SK-N-SH (cell line): ENCODE measurements at regions not wholly inside any gene's neighbourhood (a gene's known extent, or its start where the extent isn't known, plus 50 kb on each side); places are given as distances from the start of the nearest gene placed in this dataset.

ENCODE experiments used
- CTCF ChIA-PET: fragments of 300-600, 350-600 bp; formaldehyde crosslinking; extraction: SDS; loops from one replicate; lab custom pipeline; 2021; lab: Yijun Ruan, JAX
- POLR2A ChIA-PET: fragments of 350-600 bp; sonication (Branson Sonifier 250); formaldehyde crosslinking; extraction: SDS; loops from one replicate; lab custom pipeline; 2020; ENCODE audit warnings: antibody characterized with exemption, inconsistent platforms; lab: Yijun Ruan, JAX
- DNase-seq: peaks from one replicate; pipeline ENCODE4 v3.0.0; 2012
- H2AFZ ChIP-seq: fragments of 200-600 bp; sonication (generic); 2 replicates; pipeline ENCODE4 v1.8.1; 2016; ENCODE audit warnings: antibody characterized with exemption, mild to moderate bottlenecking, low read depth
- H3F3A ChIP-seq: fragments of 200-600 bp; sonication (generic); replicated peaks from 2 replicates; pipeline ENCODE3; 2016; ENCODE audit warnings: antibody characterized with exemption, mild to moderate bottlenecking; ENCODE audit not compliant: insufficient read depth
- H3K27ac ChIP-seq, 2 experiments: fragments of 200-500 bp in 1 of 2; fragments of 200-600 bp in 1 of 2; sonication (Bioruptor generic) in 1 of 2; sonication (generic), shearing (Covaris generic) in 1 of 2; 2 replicates each; pipeline versions ENCODE4 v1.5.1 to v1.6.1; 2014 to 2016; ENCODE audit warnings: low read depth in 2 of 2, inconsistent platforms in 1 of 2, low read length in 1 of 2, mild to moderate bottlenecking in 1 of 2, mixed read lengths in 1 of 2
- H3K27me3 ChIP-seq: fragments of 200-600 bp; sonication (generic), shearing (Covaris generic); 2 replicates; pipeline ENCODE4 v1.6.1; 2016; ENCODE audit warnings: mixed run types; ENCODE audit not compliant: insufficient read depth
- H3K36me3 ChIP-seq, 2 experiments: fragments of 200-500 bp in 1 of 2; fragments of 200-600 bp in 1 of 2; sonication (Bioruptor generic) in 1 of 2; sonication (generic) in 1 of 2; replicated peaks in 1 of 2; 2 replicates each; pipeline versions ENCODE3 to v1.5.1; 2014 to 2016; ENCODE audit warnings: low read length in 1 of 2, mild to moderate bottlenecking in 1 of 2; ENCODE audit not compliant: insufficient read depth in 2 of 2, control insufficient read depth in 1 of 2
- H3K4me1 ChIP-seq, 2 experiments: fragments of 200-500 bp in 1 of 2; fragments of 200-600 bp in 1 of 2; sonication (Bioruptor generic) in 1 of 2; sonication (generic), shearing (Covaris generic) in 1 of 2; 2 replicates each; pipeline versions ENCODE4 v1.5.1 to v1.6.1; 2014 to 2016; ENCODE audit warnings: low read depth in 1 of 2, low read length in 1 of 2, mixed run types in 1 of 2; ENCODE audit not compliant: insufficient read depth in 2 of 2, control insufficient read depth in 1 of 2
- H3K4me2 ChIP-seq: fragments of 200-600 bp; sonication (generic), shearing (Covaris generic); 2 replicates; pipeline ENCODE4 v1.6.1; 2017; ENCODE audit warnings: mixed run types
- H3K4me3 ChIP-seq, 2 experiments: fragments of 200-500 bp in 1 of 2; fragments of 200-600 bp in 1 of 2; sonication (Bioruptor generic) in 1 of 2; sonication (generic), shearing (Covaris generic) in 1 of 2; 2 replicates each; pipeline versions ENCODE4 v1.5.1 to v1.8.1; 2014 to 2016; ENCODE audit warnings: low read depth in 2 of 2, inconsistent platforms in 1 of 2, low read length in 1 of 2, mild to moderate bottlenecking in 1 of 2, mixed read lengths in 1 of 2, moderate library complexity in 1 of 2
- H3K79me2 ChIP-seq: fragments of 200-600 bp; sonication (generic); 2 replicates; pipeline ENCODE4 v1.8.1; 2017; ENCODE audit warnings: mild to moderate bottlenecking; ENCODE audit not compliant: insufficient read depth
- H3K9ac ChIP-seq: fragments of 200-600 bp; sonication (generic); 2 replicates; pipeline ENCODE4 v1.6.1; 2017; ENCODE audit warnings: mixed run types
- H3K9me2 ChIP-seq: fragments of 200-600 bp; sonication (generic); 2 replicates; pipeline ENCODE4 v1.6.1; 2017; ENCODE audit warnings: mixed run types
- H3K9me3 ChIP-seq: fragments of 200-600 bp; sonication (generic); 2 replicates; pipeline ENCODE4 v1.6.1; 2017; ENCODE audit warnings: mixed run types, mild to moderate bottlenecking, moderate library complexity
- H4K20me1 ChIP-seq: fragments of 200-600 bp; sonication (generic); 2 replicates; pipeline ENCODE4 v1.6.1; 2017; ENCODE audit warnings: mild to moderate bottlenecking, mixed run types; ENCODE audit not compliant: insufficient read depth
- EP300 ChIP-seq, 2 experiments: IDR thresholded peaks; 2 replicates each; pipeline versions ENCODE4 v1.4.0 to v1.6.1; 2012; ENCODE audit warnings: borderline replicate concordance in 1 of 2, low read depth in 1 of 2, low read length in 1 of 2
- FOXJ3 ChIP-seq: sonication (generic); formaldehyde crosslinking; IDR thresholded peaks from 2 replicates; pipeline ENCODE4 v1.5.1; 2020; ENCODE audit warnings: mild to moderate bottlenecking, missing genetic modification reagents
- FOXM1 ChIP-seq: IDR thresholded peaks from 2 replicates; pipeline ENCODE4 v1.4.0; 2012; ENCODE audit warnings: low read depth, mild to moderate bottlenecking
- JUND ChIP-seq: IDR thresholded peaks from 2 replicates; pipeline ENCODE4 v1.4.0; 2012
- NFIC ChIP-seq: IDR thresholded peaks from 2 replicates; pipeline ENCODE4 v1.4.0; 2012; ENCODE audit warnings: borderline replicate concordance
- TAF1 ChIP-seq: IDR thresholded peaks from 2 replicates; pipeline ENCODE4 v1.6.1; 2012; ENCODE audit warnings: low read depth, mild to moderate bottlenecking, low read length, moderate library complexity, borderline replicate concordance
- TEAD4 ChIP-seq: IDR thresholded peaks from 2 replicates; pipeline ENCODE4 v1.4.0; 2012; ENCODE audit warnings: mild to moderate bottlenecking, borderline replicate concordance; ENCODE audit not compliant: insufficient read depth
- WGBS: methylation state at CpG from one replicate; pipeline ENCODE4 v1.1.6; 2017; ENCODE audit warnings: low lambda C conversion rate; 5-methylcytosine and 5-hydroxymethylcytosine counted together
- TF ChIP-seq, protein P1 (sequence below): IDR thresholded peaks from 2 replicates; pipeline ENCODE4 v1.6.1; 2012; ENCODE audit warnings: mild to moderate bottlenecking, low read depth, low read length, moderate library complexity
- TF ChIP-seq, protein P2 (sequence below): fragments of 150-350 bp; IDR thresholded peaks from 2 replicates; pipeline ENCODE4 v1.6.1; 2017; ENCODE audit warnings: antibody characterized with exemption, low read length, low read depth, borderline replicate concordance
- TF ChIP-seq, protein P3 (sequence below): fragments of 200-600 bp; sonication (generic); IDR thresholded peaks from 2 replicates; pipeline ENCODE4 v1.6.1; 2017; ENCODE audit warnings: antibody characterized with exemption, mild to moderate bottlenecking, moderate library complexity
- TF ChIP-seq, protein P4 (sequence below): IDR thresholded peaks from 2 replicates; pipeline ENCODE4 v1.4.0; 2012; ENCODE audit warnings: low read depth, borderline replicate concordance

DNA sequence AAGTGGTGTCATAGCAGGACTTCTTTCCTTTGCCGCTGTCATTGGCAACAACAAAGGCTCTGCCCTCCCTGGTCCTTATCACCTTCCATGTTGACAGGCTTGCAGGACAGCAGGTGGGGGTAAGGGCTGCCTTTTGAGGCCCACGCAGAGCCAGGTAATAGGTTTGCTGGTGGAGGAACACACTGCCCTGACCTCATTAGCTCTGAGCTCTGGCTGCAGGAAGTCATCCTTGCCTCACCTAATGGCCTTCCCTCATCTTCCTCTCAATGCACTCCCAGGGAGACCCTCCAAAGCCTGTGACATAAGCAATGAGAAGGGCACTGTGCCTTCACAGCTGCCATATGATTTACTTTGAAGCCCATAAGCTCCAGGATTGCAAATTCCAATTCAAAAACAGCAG, 1205.2 kb upstream of the AUTS2 start:
- Histone ChIP-seq H3K79me2 (no peaks in the 10 kb centered on the region), H3K4me3 (no peak overlapping the region), H3K27ac (no peak overlapping the region), H3F3A (no peaks in the 10 kb centered on the region), H3K27me3 (no peaks in the 10 kb centered on the region), H2AFZ (no peak overlapping the region), H3K9ac (no peak overlapping the region), H3K9me3 (no peaks in the 10 kb centered on the region), H3K4me2 (no peak overlapping the region), H3K4me1 (no peaks in the 10 kb centered on the region), H3K9me2 (no peaks in the 10 kb centered on the region), H3K36me3 (no peaks in the 10 kb centered on the region), H4K20me1 (no peaks in the 10 kb centered on the region)
- POLR2A ChIA-PET = no interaction called here
- WGBS = 39% methylated on average over 2 of the region's 2 CpGs
- TF ChIP-seq TEAD4 (no peak), FOXJ3 (no peak), TAF1 (no peak), NFIC (no peak), JUND (no peak)
- TF ChIP-seq, protein P1, sequence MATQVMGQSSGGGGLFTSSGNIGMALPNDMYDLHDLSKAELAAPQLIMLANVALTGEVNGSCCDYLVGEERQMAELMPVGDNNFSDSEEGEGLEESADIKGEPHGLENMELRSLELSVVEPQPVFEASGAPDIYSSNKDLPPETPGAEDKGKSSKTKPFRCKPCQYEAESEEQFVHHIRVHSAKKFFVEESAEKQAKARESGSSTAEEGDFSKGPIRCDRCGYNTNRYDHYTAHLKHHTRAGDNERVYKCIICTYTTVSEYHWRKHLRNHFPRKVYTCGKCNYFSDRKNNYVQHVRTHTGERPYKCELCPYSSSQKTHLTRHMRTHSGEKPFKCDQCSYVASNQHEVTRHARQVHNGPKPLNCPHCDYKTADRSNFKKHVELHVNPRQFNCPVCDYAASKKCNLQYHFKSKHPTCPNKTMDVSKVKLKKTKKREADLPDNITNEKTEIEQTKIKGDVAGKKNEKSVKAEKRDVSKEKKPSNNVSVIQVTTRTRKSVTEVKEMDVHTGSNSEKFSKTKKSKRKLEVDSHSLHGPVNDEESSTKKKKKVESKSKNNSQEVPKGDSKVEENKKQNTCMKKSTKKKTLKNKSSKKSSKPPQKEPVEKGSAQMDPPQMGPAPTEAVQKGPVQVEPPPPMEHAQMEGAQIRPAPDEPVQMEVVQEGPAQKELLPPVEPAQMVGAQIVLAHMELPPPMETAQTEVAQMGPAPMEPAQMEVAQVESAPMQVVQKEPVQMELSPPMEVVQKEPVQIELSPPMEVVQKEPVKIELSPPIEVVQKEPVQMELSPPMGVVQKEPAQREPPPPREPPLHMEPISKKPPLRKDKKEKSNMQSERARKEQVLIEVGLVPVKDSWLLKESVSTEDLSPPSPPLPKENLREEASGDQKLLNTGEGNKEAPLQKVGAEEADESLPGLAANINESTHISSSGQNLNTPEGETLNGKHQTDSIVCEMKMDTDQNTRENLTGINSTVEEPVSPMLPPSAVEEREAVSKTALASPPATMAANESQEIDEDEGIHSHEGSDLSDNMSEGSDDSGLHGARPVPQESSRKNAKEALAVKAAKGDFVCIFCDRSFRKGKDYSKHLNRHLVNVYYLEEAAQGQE = no peak
- TF ChIP-seq, protein P2, sequence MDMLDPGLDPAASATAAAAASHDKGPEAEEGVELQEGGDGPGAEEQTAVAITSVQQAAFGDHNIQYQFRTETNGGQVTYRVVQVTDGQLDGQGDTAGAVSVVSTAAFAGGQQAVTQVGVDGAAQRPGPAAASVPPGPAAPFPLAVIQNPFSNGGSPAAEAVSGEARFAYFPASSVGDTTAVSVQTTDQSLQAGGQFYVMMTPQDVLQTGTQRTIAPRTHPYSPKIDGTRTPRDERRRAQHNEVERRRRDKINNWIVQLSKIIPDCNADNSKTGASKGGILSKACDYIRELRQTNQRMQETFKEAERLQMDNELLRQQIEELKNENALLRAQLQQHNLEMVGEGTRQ = no peak
- TF ChIP-seq, protein P3, sequence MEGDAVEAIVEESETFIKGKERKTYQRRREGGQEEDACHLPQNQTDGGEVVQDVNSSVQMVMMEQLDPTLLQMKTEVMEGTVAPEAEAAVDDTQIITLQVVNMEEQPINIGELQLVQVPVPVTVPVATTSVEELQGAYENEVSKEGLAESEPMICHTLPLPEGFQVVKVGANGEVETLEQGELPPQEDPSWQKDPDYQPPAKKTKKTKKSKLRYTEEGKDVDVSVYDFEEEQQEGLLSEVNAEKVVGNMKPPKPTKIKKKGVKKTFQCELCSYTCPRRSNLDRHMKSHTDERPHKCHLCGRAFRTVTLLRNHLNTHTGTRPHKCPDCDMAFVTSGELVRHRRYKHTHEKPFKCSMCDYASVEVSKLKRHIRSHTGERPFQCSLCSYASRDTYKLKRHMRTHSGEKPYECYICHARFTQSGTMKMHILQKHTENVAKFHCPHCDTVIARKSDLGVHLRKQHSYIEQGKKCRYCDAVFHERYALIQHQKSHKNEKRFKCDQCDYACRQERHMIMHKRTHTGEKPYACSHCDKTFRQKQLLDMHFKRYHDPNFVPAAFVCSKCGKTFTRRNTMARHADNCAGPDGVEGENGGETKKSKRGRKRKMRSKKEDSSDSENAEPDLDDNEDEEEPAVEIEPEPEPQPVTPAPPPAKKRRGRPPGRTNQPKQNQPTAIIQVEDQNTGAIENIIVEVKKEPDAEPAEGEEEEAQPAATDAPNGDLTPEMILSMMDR = no peak
- CTCF ChIA-PET = no interaction called here
- no peak for DNase-seq

DNA sequence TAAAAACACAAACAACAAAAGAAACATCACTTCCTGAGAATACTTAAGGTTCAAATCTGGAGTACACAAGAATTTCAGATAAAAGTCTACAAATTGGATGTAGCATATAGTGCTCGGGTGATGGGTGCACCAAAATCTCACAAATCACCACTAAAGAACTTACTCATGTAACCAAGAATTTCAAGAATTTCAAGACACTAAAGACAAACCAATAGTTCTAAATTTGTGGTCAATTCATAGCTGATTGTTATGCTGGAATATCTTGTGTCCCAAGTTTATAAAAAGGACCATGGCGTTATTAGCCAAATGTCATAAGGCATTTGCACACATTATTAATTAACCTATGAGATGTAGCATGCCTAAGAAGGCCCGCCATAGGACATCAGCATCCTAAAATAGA, 1204.1 kb upstream of the AUTS2 start:
- H3K4me2 ChIP-seq = no peak overlapping the region
- H3F3A ChIP-seq = no peaks in the 10 kb centered on the region
- 28% methylated on average over 3 of the region's 3 CpGs for WGBS
- H3K4me3 ChIP-seq = no peak overlapping the region
- H3K27ac ChIP-seq = no peak overlapping the region
- no peaks in the 10 kb centered on the region for H3K9me2 ChIP-seq
- ChIA-PET POLR2A (no interaction called here), CTCF (no interaction called here)
- H4K20me1 ChIP-seq = no peaks in the 10 kb centered on the region
- H3K9me3 ChIP-seq = no peaks in the 10 kb centered on the region
- no peaks in the 10 kb centered on the region for H3K36me3 ChIP-seq
- DNase-seq = no peak
- no peak overlapping the region for H2AFZ ChIP-seq
- no peak overlapping the region for H3K9ac ChIP-seq
- H3K79me2 ChIP-seq = no peaks in the 10 kb centered on the region
- no peaks in the 10 kb centered on the region for H3K27me3 ChIP-seq
- H3K4me1 ChIP-seq = no peaks in the 10 kb centered on the region
- TF ChIP-seq, protein P1 = no peak
- TF ChIP-seq TEAD4 (no peak), FOXM1 (no peak), TAF1 (no peak), EP300 (IDR thresholded peaks at IDR 0.05; ENCODE audit: borderline replicate concordance in 1 of 2, low read depth in 1 of 2, low read length in 1 of 2) (no peak), FOXJ3 (no peak)
- TF ChIP-seq, protein P4, sequence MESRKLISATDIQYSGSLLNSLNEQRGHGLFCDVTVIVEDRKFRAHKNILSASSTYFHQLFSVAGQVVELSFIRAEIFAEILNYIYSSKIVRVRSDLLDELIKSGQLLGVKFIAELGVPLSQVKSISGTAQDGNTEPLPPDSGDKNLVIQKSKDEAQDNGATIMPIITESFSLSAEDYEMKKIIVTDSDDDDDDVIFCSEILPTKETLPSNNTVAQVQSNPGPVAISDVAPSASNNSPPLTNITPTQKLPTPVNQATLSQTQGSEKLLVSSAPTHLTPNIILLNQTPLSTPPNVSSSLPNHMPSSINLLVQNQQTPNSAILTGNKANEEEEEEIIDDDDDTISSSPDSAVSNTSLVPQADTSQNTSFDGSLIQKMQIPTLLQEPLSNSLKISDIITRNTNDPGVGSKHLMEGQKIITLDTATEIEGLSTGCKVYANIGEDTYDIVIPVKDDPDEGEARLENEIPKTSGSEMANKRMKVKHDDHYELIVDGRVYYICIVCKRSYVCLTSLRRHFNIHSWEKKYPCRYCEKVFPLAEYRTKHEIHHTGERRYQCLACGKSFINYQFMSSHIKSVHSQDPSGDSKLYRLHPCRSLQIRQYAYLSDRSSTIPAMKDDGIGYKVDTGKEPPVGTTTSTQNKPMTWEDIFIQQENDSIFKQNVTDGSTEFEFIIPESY = no peak
- TF ChIP-seq, protein P3 = no peak
